GM11168 (cell line): ENCODE measurements at regions not wholly inside any gene's neighbourhood (a gene's known extent, or its start where the extent isn't known, plus 50 kb on each side); places are given as distances from the start of the nearest gene placed in this dataset.
"Not testable (repeated sequence)": the region's sequence is repeated elsewhere in the genome, so short reads cannot be mapped to it uniquely, and the experiment has no call there.

ENCODE experiments used
- in situ Hi-C: fragments of 300-500 bp; cut with MboI; formaldehyde crosslinking; loops from one replicate; pipeline ENCODE4 v1.12.0; 2022; ENCODE audit warnings: low sequenced_read_pairs; ENCODE audit not compliant: unreplicated experiment

DNA sequence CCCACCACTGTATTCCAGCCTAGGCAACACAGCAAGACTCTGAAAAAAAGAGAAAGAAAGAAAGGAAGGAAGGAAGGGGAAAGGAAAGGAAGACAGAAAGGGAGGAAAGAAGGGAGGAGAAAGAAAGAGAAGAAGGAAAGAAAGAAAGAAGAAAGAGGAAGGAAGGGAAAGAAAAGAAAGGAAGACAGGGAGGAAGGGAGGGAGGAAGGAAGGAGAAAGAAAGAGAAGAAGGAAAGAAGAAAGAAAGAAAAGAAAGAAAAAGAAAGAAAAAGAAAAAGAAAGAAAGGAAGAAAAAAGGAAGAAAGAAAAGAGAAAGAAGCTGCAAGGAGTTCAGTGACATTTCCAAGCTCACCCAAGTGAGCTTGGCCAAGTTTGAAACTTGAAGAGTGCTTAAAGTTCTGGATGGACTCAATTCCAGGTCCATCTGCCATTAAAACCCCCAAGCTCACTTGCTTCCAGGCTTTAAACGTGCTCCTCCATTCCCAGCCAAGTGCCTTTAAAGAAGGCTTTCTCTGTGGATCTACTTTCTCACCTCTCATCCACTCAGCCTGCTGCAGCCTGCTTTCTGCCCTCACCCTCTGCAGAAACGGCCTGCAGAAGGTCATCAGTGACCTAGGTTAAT lies 101.5 kb downstream of the VCPKMT start:
- in situ Hi-C loops = no loop called here

DNA sequence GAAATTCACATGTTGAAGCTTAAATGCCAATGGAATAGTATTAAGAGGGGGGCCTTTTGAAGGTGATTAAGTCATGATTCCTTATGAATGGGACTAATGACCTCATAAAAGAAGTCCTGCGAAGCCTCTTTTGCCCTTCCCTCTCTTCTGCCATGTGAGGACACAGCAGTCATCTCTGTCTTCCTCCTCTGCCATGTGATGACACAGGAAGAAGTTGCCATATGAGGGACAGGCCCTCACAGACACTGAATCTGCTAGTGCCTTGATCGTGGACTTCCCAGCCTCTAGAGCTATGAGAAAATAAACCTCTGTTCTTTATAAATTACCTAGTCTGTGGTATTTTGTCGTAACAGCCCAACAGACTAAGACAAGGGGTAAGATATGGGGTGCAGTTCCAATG lies 100.7 kb downstream of the VCPKMT start:
- in situ Hi-C loops = no loop called here

DNA sequence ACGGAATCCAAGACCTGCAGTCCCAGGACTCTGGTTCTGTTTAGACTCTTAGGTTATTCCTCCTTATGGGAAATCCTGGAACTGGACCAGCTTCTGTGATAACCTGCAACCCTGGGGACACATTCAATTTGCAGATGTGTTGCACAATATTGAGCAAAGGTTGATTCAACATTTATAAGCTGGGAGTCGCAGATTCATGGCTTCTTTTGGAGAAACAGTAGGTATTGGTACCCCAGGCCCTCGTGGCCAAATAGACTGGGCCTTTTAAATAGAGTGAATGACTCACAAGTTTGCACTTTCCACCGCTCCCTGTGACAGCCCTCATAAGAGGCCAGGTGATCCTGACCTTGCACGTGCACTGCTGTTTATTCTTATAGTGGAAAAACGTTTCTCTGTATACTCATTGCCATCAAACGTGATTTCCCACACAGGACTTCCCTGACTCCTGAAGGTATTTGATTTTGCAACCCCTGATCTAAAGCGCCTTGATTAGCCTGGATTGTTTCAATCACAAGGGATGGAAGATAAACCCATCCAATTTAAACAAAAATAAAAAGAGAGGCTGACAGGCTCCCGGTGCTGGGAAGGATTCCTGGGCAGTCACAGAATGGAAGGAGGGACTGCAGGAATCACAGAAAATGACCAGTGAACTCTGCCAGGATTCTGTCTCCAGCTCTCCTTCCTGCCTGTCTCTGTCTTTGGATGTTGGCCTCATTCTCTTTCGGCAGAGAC lies 98.0 kb downstream of the VCPKMT start:
- in situ Hi-C loops = no loop called here

GRCh38 chr14:50018933-50019210 lies 97.5 kb downstream of the VCPKMT start:
- in situ Hi-C loops = no loop called here

DNA sequence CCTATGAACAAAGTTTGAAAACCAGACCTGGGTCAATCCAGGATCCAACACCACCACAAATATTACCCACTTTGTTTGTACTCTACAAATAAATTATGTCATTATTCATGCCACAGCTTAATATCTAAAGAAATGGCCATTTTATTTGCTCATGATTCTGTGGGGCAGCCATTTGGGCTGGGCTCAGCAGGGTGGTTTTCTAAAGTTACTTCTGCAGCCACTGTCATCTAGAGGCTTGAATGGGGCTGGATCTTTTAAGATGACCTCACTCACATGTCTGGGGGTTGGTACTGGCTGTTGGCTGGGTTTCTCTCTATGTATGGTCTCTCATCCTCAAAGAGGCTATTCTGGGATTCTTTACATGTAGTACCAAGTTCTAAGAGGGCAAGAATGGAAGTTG lies 96.2 kb downstream of the VCPKMT start:
- in situ Hi-C loops = no loop called here

GRCh38 chr14:50020799-50021198 lies 95.6 kb downstream of the VCPKMT start:
- in situ Hi-C loops = no loop called here

DNA sequence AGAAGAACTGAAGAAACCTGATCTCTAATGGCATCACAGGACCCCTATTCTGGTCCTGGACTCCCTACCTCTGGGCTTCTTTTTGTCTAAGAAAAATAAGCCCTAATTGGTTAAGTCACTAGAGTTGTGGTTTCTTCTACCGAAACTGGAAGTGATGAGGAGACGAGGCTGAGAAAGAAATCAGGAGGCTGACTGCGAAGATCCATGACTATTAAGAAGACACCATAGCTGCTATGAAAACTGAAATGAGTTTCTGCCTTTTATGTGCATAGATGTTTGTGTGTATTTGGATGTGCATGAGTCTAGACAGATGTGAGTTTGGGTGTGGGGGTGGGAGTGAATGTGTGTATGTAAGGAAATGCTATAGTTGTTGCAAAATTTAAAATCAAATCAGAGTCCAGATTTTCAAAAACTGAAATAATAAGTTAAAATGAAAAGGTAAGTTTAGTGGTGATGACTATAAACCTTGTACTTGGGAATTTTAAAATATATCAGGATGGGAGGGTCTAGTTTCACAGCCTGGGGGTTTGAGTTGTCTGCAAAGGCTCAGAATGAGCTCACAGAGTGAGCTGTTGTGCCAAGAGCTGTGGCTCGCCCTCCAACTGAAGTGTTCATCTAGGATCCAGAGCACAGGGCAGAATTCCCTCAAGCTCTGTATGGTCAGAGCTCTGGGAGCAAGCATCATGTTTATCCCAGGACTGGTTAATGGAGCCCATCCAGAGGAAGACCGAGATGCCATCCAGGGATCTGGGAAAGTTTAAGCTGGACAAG lies 94.9 kb downstream of the VCPKMT start:
- in situ Hi-C loops = no loop called here

- in situ Hi-C loops = no loop called here
Measured at GRCh38 chr14:50022661-50023060, 93.7 kb downstream of the VCPKMT start.

DNA sequence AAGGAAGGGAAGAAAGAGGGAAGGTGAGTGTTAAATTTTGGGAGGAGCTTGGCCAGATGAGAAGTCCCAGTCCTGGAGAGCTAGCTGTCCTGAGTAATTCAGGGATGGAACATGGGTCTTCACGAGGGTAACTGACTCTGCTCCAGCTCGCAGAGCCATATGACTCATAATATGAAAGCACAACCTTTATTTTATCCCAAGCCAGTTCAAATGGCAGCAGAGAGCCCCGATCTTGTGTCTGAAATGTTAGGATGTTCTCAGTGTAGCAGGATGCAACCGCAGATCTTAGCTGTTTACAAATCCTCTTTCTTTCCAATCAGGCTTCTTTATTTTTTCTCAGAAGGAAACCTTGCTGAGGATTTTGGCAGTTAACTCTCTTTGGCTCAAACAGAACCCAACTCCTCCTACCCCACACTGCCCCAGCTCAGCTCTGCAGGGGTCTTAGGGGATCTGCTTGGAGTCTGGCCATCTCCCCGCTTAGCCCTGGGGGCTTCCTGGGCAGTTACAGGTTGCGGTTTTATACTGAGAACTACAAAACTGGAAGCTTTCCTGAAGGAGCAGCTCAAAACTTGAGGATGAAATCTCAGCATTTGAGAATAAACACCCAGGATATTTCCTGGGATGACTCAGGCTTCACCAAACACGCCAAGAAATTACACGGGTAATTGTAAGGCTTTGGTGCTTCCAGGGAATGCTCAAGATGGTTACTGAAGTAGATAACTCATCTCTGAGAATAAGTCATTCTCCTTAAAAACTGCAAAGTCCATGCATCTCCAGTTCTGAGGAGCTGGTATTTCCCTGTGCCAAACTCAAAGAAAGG lies 92.5 kb downstream of the VCPKMT start:
- in situ Hi-C loops = no loop called here

GRCh38 chr14:50025073-50025472 lies 91.3 kb downstream of the VCPKMT start:
- in situ Hi-C loops = no loop called here

- in situ Hi-C loops = no loop called here
Measured at GRCh38 chr14:50025776-50026175, 90.6 kb downstream of the VCPKMT start.

GRCh38 chr14:50026396-50026795 lies 90.0 kb downstream of the VCPKMT start:
- in situ Hi-C loops = no loop called here

GRCh38 chr14:50027816-50028215 lies 88.6 kb downstream of the VCPKMT start:
- in situ Hi-C loops = no loop called here

DNA sequence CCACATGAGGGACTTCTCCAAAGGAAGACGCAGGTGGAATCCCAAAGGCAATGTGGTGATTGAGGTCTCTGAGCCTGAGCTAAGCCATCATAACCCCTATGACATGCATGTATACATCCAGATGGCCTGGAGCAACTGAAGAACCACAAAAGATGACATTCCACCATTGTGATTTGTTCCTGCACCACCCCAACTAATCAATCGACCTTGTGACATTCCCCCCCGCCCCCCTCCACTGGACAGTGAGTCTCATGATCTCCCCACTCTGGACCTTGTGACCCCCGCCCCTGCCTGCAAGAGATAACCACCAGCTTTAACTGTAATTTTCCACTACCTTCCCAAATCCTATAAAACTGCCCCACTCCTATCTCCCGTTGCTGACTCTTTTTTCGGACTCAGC lies 87.9 kb downstream of the VCPKMT start:
- in situ Hi-C loops = no loop called here

GRCh38 chr14:50030036-50030435 lies 86.3 kb downstream of the VCPKMT start:
- in situ Hi-C loops = no loop called here

- in situ Hi-C loops = not testable (repeated sequence)
Measured at GRCh38 chr14:50030911-50031310, 85.5 kb downstream of the VCPKMT start.

DNA sequence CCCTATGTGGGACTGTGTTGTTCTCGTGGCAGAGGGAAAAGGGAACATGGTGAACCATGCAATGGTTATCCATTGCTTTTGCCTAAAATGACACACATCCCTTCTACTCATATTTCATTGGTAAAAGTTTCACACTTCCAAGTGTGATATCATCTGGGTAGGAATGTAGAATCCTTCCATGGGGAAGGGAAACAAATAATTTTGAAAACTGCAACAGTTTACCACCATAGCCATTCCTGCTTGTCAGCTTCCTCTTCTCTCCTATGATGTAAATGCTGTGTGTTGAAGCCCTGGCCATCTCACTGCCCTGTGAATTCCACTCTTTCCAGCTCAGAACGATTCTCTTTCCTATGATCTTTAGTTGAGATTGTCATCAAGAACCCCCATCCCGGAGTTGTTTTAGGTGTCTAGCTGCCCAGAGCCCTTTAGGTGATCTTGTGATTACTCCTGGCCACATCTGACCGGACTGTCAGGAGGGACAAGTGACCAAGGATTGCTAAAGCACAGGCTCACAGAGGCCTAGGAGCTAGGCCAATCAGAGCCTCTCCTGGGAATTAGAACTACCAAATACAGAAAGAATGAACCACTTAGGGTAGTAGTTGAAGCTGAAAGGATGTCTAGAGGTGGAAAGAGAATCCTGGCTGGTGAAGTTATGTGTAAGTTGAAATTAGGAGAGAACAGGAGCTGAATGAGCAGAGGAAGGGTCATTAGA lies 84.6 kb downstream of the VCPKMT start:
- in situ Hi-C loops = no loop called here

DNA sequence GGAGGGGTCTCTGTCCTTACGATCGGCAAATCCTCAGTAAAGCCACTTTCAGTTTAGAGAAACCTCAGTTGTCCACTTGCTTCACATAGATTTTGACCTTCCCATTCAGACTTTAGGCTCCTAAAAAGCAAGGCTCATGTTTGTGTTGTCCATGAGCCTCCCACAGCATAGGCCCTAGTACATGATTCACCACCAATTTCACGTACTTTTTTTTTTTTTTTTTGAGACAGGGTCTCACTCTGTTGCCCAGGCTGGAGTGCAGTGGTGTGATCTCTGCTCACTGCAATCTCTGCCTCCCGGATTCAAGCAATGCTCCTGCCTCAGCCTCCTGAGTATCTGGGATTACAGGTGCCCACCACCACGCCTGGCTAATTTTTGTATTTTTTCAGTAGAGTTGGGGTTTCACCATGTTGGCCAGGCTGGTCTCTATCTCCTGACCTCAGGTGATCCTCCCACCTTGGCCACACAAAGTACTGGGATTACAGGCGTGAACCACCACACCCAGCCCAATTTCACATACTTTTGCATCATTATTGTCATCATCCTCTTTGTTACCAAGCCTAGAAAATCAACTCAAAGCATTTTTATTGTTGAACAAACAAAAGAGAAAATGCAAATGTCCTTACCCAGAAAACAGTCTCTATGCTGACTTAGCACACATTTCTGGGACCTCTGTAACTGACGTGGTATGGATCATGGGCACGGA lies 83.8 kb downstream of the VCPKMT start:
- in situ Hi-C loops = not testable (repeated sequence)

DNA sequence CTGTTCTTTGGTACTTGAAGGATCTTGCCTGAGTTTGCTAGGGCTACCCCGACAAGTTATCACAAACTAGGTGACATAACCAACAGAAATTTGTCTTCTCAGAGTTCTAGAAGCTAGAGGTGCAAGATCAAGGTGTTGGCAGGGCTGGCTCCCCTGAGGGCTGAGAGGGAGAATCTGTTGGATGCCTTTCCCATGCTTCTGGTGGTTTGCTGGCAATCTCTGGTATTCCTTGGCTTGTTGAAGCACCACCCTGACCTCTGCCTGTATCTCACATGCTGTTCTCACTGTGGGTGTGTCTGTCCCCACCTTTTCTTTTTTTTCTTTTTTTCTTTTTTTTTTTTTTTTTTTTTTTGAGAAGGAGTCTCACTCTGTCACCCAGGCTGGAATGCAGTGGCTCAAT lies 81.2 kb downstream of the VCPKMT start:
- in situ Hi-C loops = no loop called here

DNA sequence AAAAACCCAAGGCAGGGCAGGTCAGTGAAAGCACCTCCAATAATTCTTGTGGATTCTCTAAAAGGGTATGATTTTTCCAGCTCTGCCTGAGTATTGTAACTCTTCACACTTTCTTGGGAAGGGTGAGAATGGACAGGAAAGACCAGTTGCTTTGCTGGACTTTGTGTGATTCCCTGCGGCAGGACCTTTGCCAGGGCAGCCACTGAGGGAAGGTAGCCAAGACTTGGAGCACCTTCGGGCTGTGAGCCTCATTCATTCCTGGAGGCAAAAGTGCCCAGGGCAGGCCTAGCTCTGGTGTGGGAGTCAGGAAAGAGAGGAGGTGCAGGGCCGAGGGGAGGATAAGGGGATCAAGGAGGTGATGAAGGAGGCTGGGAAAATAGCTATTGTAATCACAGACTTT lies 80.2 kb downstream of the VCPKMT start:
- in situ Hi-C loops = no loop called here
